B cell (primary cell): ENCODE measurements at regions not wholly inside any gene's neighbourhood (a gene's known extent, or its start where the extent isn't known, plus 50 kb on each side); places are given as distances from the start of the nearest gene placed in this dataset.

Experiments
- ATAC-seq: fragments of 200-7000 bp; cut with Tn5 transposase; one replicate; pipeline ENCODE4 v1.10.0; 2021; ENCODE audit warnings: low read depth, mild to moderate bottlenecking, moderate number of reproducible peaks, moderate library complexity
- CTCF ChIA-PET: fragments of 350-600 bp; sonication (Branson Sonifier 250); formaldehyde crosslinking; loops from one replicate; lab custom pipeline; 2021; ENCODE audit warnings: antibody characterized with exemption, inconsistent platforms; lab: Charles Lee
- POLR2A ChIA-PET: fragments of 350-600 bp; sonication (Branson Sonifier 250); formaldehyde crosslinking; loops from one replicate; lab custom pipeline; 2021; ENCODE audit warnings: antibody characterized with exemption; lab: Charles Lee
- DNase-seq: peaks from one replicate; pipeline ENCODE4 v3.0.0; 2013
- H2AFZ ChIP-seq: 2 replicates; pipeline ENCODE4 v1.6.1; 2012; ENCODE audit warnings: mild to moderate bottlenecking, low read depth, low read length; ENCODE audit not compliant: insufficient read depth, poor library complexity, severe bottlenecking
- H3K27ac ChIP-seq, 2 donors: 1 replicate in 1 of 2; 2 replicates in 1 of 2; pipeline ENCODE4 v1.5.1; 2012 to 2013; ENCODE audit warnings: low read length in 2 of 2, mild to moderate bottlenecking in 2 of 2, moderate library complexity in 1 of 2
- H3K27me3 ChIP-seq, 4 experiments: fragments of 200-600 bp in 1 of 4; sonication (generic) in 1 of 4; replicated peaks in 1 of 4; 1 replicate in 2 of 4; 2 replicates in 2 of 4; pipeline versions ENCODE4 v1.6.1 to v1.7.0; 2013 to 2016; ENCODE audit warnings: low read length in 3 of 4, mild to moderate bottlenecking in 2 of 4, mixed read lengths in 1 of 4, moderate library complexity in 1 of 4; ENCODE audit not compliant: insufficient read depth in 4 of 4, control insufficient read depth in 3 of 4; ENCODE audit errors: control extremely low read depth in 1 of 4
- H3K36me3 ChIP-seq, 2 experiments: replicated peaks in 1 of 2; 1 replicate in 1 of 2; 2 replicates in 1 of 2; pipeline versions ENCODE4 v1.6.1 to v1.7.1; 2013; ENCODE audit warnings: low read length in 1 of 2; ENCODE audit not compliant: insufficient read depth in 2 of 2, control insufficient read depth in 1 of 2; ENCODE audit errors: control extremely low read depth in 1 of 2, extremely low read depth in 1 of 2
- H3K4me1 ChIP-seq, 2 donors: fragments of 200-600 bp in 1 of 2; sonication (generic) in 1 of 2; 1 replicate in 1 of 2; 2 replicates in 1 of 2; pipeline versions ENCODE4 v1.5.1 to v1.6.1; 2013 to 2017; ENCODE audit warnings: low read length in 2 of 2; ENCODE audit not compliant: control insufficient read depth in 2 of 2, insufficient read depth in 2 of 2
- H3K4me2 ChIP-seq: replicated peaks from 2 replicates; pipeline ENCODE3; 2012; ENCODE audit warnings: mild to moderate bottlenecking, low read depth, low read length; ENCODE audit not compliant: poor library complexity, severe bottlenecking
- H3K4me3 ChIP-seq, 5 experiments: fragments of 200-600 bp in 1 of 5; sonication (generic) in 1 of 5; 1 replicate in 3 of 5; 2 replicates in 2 of 5; pipeline versions ENCODE4 v1.5.1 to v1.7.0; 2011 to 2016; ENCODE audit warnings: low read length in 4 of 5, mild to moderate bottlenecking in 4 of 5, low read depth in 2 of 5, control low read depth in 1 of 5, moderate library complexity in 1 of 5; ENCODE audit not compliant: insufficient read depth in 1 of 5; ENCODE audit errors: control extremely low read depth in 1 of 5, extremely low read depth in 1 of 5
- H3K79me2 ChIP-seq: fragments of 200-600 bp; sonication (generic); one replicate; pipeline ENCODE4 v1.6.0; 2016; ENCODE audit warnings: low read length; ENCODE audit not compliant: control insufficient read depth, insufficient read depth
- H3K9ac ChIP-seq: fragments of 200-600 bp; sonication (generic); 2 replicates; pipeline ENCODE4 v1.6.1; 2017; ENCODE audit warnings: mild to moderate bottlenecking, low read length, moderate library complexity
- H3K9me3 ChIP-seq, 3 donors: one replicate each; pipeline versions ENCODE4 v1.6.1 to v1.7.1; 2013; ENCODE audit warnings: low read length in 2 of 3; ENCODE audit not compliant: control insufficient read depth in 2 of 3, insufficient read depth in 1 of 3; ENCODE audit errors: control extremely low read depth in 1 of 3
- H4K20me1 ChIP-seq: 2 replicates; pipeline ENCODE4 v1.6.0; 2012; ENCODE audit warnings: mild to moderate bottlenecking, low read length; ENCODE audit not compliant: insufficient read depth, control insufficient read depth, poor library complexity, severe bottlenecking
- H3K27ac Mint-ChIP-seq: one replicate; pipeline ENCODE4 v1.8.0; 2021; ENCODE audit warnings: mixed read lengths
- H3K27me3 Mint-ChIP-seq: one replicate; pipeline ENCODE4 v1.8.0; 2021; ENCODE audit warnings: mixed read lengths
- H3K4me1 Mint-ChIP-seq: one replicate; pipeline ENCODE4 v1.8.0; 2021; ENCODE audit warnings: mixed read lengths
- H3K4me3 Mint-ChIP-seq: one replicate; pipeline ENCODE4 v1.8.0; 2021; ENCODE audit warnings: mixed read lengths
- H3K9me3 Mint-ChIP-seq: one replicate; pipeline ENCODE4 v1.8.0; 2022; ENCODE audit warnings: mixed read lengths; ENCODE audit not compliant: insufficient read depth
- CTCF ChIP-seq: fragments of 200-600 bp; IDR thresholded peaks from one replicate; pipeline ENCODE4 v1.8.0; 2022; ENCODE audit warnings: antibody characterized with exemption, mild to moderate bottlenecking
- EZH2 ChIP-seq: IDR thresholded peaks from 2 replicates; pipeline ENCODE4 v1.6.1; 2012; ENCODE audit warnings: borderline replicate concordance, low read depth, mild to moderate bottlenecking, moderate library complexity, low read length; ENCODE audit not compliant: insufficient read depth, poor library complexity, severe bottlenecking
- WGBS: methylation state at CpG from one replicate; pipeline ENCODE4 v1.1.5; 2013; ENCODE audit warnings: missing lambda C conversion rate; ENCODE audit not compliant: insufficient coverage; 5-methylcytosine and 5-hydroxymethylcytosine counted together
- intact Hi-C: fragments of 100-400 bp; cut with micrococcal nuclease; formaldehyde crosslinking; loops from one replicate; pipeline ENCODE4 v1.10.0; 2022

- no peak overlapping the region for H3K4me3 ChIP-seq
- H3K79me2 ChIP-seq = no peaks in the 10 kb centered on the region
- peaks cover 0 to 7% (median 1%) of the 10 kb centered on the region in 4 experiments for H3K27me3 ChIP-seq
- DNase-seq = no peak
- TF ChIP-seq CTCF (no peak), EZH2 (no peak)
- POLR2A ChIA-PET = no interaction called here
- Mint-ChIP-seq H3K4me1 (no peaks in the 10 kb centered on the region), H3K27me3 (peaks cover 15% of the 10 kb centered on the region), H3K4me3 (no peak overlapping the region), H3K27ac (no peak overlapping the region), H3K9me3 (no peaks in the 10 kb centered on the region)
- H3K4me1 ChIP-seq = no peaks in the 10 kb centered on the region
- no peaks in the 10 kb centered on the region for H4K20me1 ChIP-seq
- no peak overlapping the region for H3K4me2 ChIP-seq
- H3K27ac ChIP-seq = no peak overlapping the region
- ATAC-seq = no peak
- 57% methylated on average over 5 of the region's 7 CpGs for WGBS
- no peaks in the 10 kb centered on the region for H3K9me3 ChIP-seq
- H2AFZ ChIP-seq = no peak overlapping the region
- H3K36me3 ChIP-seq = no peaks in the 10 kb centered on the region
- H3K9ac ChIP-seq = no peak overlapping the region
- CTCF ChIA-PET = no interaction called here
- intact Hi-C loops = no loop called here
Measured at GRCh38 chr12:13817131-13817530, 164.3 kb downstream of the GRIN2B start.

- TF ChIP-seq EZH2 (no peak), CTCF (no peak)
- no peaks in the 10 kb centered on the region for H3K9me3 ChIP-seq
- Mint-ChIP-seq H3K27ac (no peak overlapping the region), H3K27me3 (peaks cover 15% of the 10 kb centered on the region), H3K4me1 (no peaks in the 10 kb centered on the region), H3K9me3 (no peaks in the 10 kb centered on the region), H3K4me3 (no peak overlapping the region)
- H3K4me3 ChIP-seq = no peak overlapping the region
- DNase-seq (no peak), ATAC-seq (no peak)
- no peaks in the 10 kb centered on the region for H3K4me1 ChIP-seq
- no peak overlapping the region for H3K27ac ChIP-seq
- no peaks in the 10 kb centered on the region for H3K36me3 ChIP-seq
- H4K20me1 ChIP-seq = no peaks in the 10 kb centered on the region
- H3K9ac ChIP-seq = no peak overlapping the region
- H3K4me2 ChIP-seq = no peak overlapping the region
- H3K79me2 ChIP-seq = no peaks in the 10 kb centered on the region
- POLR2A ChIA-PET = no interaction called here
- CTCF ChIA-PET = no interaction called here
- intact Hi-C loops = no loop called here
- H2AFZ ChIP-seq = no peak overlapping the region
- H3K27me3 ChIP-seq = peaks cover 0 to 7% (median 3%) of the 10 kb centered on the region in 4 experiments
- WGBS = no CpG with 5 or more reads among the region's 2 CpGs
Measured at GRCh38 chr12:13816394-13816793, 165.0 kb downstream of the GRIN2B start.
